ENCODE measurements at regions not wholly inside any gene's neighbourhood (a gene's known extent, or its start where the extent isn't known, plus 50 kb on each side); places are given as distances from the start of the nearest gene placed in this dataset.

DNA sequence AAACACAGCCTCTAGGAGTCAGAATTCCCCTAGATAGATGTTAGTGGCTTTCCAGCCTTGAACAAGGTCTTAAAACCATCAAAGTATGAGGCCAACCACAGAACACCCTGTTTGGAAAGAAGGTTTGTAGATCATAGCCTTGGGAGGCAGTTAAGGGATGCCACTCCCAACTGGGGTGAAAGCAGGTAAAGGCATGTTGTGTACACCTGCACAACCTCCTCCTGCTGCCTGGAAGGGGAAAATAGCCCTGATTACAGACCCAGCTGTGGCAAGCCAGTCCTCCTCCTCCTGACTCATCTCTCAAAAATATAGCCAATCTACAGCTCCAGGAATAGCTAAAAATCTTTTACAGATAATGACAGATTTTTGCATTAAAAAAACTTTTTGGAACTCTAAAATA lies 108.1 kb downstream of the RBM43 start:
- no peak for DNase-seq

GRCh38 chr2:151150331-151151320 lies 111.0 kb downstream of the RBM43 start:
- peak; percentile 4 for DNase-seq

- DNase-seq: no peak
Observed at GRCh38 chr2:151138507-151138906, 123.2 kb downstream of the RBM43 start.

DNA sequence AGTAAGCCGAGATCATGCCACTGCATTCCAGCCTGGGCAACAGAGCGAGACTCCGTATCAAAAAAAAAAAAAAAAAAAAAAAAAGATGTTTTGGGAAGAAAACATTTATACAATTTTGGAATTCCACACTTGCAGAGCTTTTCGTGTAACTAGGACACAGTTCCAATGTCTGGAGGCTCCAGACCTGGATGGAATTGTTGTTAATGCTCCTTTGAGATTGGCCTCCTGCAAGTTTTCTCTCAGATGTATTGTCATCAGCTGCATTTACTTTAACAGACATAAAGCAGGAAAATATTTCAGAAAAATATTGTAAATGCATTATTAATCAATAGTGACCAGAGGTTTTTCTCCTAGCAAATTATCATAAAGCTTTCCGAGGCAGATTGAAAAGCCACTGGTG lies 124.1 kb downstream of the RBM43 start:
- DNase-seq: no peak

DNA sequence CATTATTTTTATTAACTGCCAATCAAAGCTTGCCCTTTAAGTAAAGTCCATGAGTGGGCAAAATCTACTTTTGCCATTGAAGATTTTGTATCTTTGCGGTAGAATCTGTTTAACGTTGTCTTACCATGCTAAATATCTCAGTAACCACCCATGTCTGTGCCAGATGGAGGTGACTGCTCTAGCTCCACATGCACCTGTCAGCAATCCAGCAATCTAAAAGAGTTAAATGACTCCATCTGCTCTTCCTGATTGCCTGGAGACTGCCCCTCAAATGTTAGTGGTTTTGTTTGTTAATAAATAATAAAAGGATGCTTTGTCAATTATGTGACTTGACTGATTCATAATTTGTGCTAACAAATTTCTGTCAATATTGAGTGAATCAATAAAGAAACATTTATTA lies 141.7 kb downstream of the RBM43 start:
- no peak for DNase-seq

DNA sequence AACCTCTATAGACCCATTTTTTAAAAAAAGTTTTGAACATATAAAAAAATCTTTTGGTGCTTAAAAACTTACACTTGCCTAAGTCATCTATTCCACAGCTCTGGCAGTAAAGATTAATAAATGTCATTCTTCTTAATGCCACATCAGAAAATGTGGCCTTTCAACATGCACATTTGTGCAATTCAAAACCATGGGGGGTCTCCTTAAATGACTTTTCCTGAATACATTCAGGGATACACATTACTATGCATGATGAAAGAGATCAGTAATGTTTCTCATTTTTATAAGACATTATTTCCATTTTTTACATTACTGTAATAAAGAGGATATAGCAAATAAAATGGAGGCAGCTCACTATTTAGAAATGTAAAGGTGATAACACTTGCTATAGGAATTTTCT lies 142.3 kb downstream of the RBM43 start:
- no peak for DNase-seq

DNA sequence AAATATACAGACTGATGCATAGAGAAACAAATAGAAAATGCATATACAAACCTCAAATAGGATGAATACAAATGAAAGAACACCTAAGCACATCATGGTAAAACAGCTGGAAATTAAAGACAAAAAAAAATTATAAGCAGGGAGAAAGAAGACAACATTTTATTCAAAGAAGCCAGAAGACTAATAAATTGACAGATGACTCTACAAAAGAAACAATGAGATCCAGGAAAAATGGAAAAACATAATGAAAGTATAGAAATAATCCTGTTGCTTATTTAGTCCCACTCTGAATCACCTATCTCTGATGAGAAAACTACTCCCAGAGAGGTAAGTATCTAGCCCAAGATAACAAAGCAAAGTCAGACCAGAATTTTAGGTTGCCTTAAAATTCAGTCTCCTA lies 143.4 kb downstream of the RBM43 start:
- no peak for DNase-seq

DNA sequence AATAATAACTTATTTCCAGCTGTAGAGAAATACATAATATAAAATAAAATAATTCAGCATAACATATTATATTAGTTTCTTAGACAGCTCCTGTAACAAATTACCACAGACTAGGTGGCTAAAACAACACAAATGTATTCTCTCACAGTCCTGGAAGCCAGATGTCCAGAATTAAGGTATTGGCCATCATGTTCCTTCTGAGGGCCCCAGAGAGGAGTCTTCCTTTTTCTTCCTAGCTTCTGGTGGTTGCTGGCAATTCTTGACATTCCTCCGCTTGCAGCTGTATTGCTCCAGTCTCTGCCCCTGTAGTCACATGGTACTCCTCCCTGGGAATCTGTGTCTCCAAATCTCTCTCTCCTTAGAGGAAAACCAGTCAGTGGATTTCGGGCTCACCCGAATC lies 146.8 kb downstream of the RBM43 start:
- DNase-seq: no peak

GRCh38 chr2:151113318-151113717 lies 148.3 kb downstream of the RBM43 start:
- DNase-seq: no peak

- no peak for DNase-seq
Observed at GRCh38 chr2:151111599-151112278, 149.9 kb downstream of the RBM43 start.

GRCh38 chr2:151106805-151107506 lies 154.7 kb downstream of the RBM43 start:
- DNase-seq: no peak

GRCh38 chr2:151103551-151103950 lies 158.1 kb downstream of the RBM43 start:
- DNase-seq: peak; percentile 1

DNA sequence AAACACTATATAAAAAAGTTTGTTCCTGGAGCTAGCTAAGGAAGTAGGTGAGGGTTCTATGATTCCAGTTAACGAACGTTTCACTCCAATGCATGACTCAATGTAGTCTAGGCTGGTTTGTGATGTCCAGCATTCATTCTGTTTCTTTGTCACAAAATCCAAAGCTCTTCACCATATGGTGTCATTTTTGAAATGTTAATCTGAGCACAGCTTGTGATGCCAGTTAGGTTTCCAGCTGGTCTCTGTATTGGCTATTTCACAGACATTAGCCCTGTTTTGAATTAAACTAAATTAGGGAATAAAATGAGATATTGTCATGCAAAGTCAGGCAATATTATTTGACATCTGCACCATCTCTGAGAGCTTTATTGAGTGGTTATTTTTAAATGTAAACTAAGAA lies 159.4 kb downstream of the RBM43 start:
- DNase-seq: no peak

DNA sequence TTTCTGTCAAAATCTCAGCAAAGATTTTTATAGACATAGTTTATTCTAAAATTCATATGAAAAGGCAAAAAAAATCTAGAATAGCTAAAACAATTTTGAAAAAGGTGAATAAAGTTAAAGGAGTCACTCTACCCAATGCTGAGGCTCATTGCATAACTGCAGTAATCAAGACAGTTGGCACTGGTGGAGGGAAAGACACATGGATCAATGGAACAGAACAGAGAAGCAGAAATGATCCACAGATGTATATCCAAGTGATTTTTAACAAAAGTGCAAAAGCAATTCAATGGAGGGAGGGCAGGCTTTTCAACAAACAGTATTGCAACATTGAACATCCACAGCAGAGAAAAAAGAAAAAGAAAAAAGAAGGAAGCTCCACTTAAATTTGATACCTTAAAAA lies 162.8 kb downstream of the RBM43 start:
- DNase-seq: no peak

DNA sequence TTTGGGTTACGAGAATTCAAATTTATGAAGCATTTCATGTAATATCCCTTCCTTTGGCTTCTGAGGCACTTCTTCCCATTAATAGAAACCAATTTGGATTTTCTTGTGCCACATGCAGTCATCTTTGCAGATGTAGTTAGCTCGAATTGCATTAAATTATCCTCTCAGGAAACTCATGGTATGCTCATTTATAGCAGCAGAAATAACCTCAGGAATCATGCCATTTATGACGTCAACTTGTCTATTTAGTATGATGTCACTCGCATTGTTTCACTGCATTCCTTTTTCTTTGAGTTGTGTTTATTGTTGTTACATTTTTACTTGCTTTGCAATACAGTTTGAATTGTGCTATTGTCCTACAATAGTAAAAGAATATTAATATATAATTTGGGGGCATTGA lies 163.8 kb downstream of the RBM43 start:
- DNase-seq: no peak

- DNase-seq: no peak
Observed at GRCh38 chr2:151097128-151097527, 164.5 kb downstream of the RBM43 start.

DNA sequence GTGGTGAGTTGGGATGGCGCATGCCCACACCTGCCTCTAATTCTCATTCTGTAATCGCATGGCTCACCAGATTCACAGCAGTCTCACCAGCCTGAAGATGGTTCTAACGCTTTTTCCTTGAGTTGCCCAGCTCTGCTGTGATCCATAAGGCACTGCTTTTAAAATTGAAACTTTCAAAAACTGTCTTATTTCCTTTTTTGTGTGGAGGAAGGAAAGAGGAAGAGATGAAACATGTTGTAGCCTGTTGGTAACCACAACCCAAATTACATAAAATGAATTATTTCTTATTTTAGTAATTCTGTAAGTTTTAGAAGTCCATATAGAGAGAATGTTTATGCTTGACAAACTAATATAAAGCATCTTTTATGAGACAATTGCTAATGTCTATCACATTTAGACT lies 165.4 kb downstream of the RBM43 start:
- no peak for DNase-seq

DNA sequence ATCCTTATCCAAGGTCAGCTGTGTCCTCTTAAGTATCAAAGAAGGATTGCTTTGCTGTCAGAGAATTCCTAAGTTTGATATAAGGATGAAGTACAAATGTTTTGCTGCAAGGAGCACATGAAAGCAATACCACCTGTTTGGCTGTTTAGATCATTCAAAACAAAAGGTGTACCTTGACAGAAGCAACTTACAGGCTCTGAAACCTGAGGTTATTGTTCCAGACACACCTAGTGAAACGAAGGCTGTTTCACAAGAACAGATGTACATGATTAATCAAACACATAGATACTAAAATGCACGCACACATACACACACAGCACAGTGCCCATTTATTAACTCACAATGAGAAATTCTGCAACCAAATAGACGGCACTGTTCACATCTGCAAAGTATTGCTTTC lies 166.2 kb downstream of the RBM43 start:
- DNase-seq: no peak

GRCh38 chr2:151091583-151091982 lies 170.1 kb downstream of the RBM43 start:
- no peak for DNase-seq

- DNase-seq: no peak
Observed at GRCh38 chr2:151087377-151087776, 174.3 kb downstream of the RBM43 start.

GRCh38 chr2:151085181-151085611 lies 176.5 kb downstream of the RBM43 start:
- no peak for DNase-seq

DNA sequence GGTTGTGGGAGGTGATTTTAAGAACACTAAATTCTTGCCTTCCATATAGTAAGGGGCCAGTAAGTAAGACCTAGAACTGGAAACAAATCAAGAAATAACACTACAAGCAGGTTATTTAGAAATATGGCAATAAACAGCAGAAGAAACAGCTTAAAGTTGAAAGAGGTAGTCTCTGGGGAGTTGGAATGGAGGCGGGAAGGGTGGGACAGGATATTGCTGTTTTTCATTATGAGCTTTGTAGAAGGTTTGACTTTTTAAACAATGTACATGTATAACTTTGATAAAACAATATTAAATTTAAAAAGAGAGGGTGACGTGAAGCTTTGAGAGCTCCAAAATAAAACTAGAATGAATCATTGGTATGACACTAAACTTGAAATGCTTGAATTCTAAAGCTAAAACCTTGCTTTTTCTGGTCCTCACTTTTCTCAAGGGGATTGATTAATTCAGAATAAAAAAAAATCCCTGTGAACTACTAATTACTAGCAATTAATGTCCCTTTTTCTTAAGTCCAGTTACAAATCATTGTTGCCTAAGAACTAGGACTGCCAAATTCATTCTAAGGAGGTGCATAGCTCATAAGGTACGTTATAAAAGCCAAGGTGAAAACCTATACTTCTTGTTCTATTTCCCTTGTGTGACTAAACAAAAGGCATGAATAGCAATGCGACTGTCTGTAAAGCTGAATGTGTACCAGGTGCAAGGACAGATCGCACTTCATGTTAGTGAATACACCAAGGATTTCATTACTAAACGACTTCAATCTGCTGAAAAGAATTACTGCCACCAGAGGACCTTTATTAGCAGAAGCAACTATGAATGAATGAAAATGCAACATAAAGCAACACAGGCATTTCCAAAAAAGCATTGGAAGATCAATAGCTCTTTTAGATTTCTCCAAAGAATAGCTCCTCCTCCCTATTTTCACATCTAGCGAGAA lies 177.5 kb downstream of the RBM43 start:
- DNase-seq: no peak

Data from hematopoietic multipotent progenitor cell treated with erythropoietin and hydrocortisone succinate and interleukin-3 and kit ligand, for 4 days (in vitro differentiated cells).